ENCODE measurements at regions not wholly inside any gene's neighbourhood (a gene's known extent, or its start where the extent isn't known, plus 50 kb on each side); places are given as distances from the start of the nearest gene placed in this dataset.

- ChIA-PET POLR2A (no interaction called here), CTCF (no interaction called here)
- Mint-ChIP-seq H3K4me3 (no peak overlapping the region), H3K27ac (no peak overlapping the region), H3K36me3 (no peaks in the 10 kb centered on the region), H3K9me3 (peaks cover 11% of the 10 kb centered on the region), H3K4me1 (peaks cover 30% of the 10 kb centered on the region), H3K27me3 (ENCODE audit: low read depth) (no peaks in the 10 kb centered on the region)
- no peak for ATAC-seq
- no peak for TF ChIP-seq SOX15 (CRISPR knock-in tag; IDR thresholded peaks at IDR 0.05)
- no peak for TF ChIP-seq SMAD3 (CRISPR knock-in tag; IDR thresholded peaks at IDR 0.05; ENCODE audit: borderline replicate concordance)
- TF ChIP-seq ZMAT4 (CRISPR knock-in tag; IDR thresholded peaks at IDR 0.05), result no peak
- no peak for TF ChIP-seq NFYB (CRISPR knock-in tag; conservative IDR thresholded peaks at IDR 0.05; ENCODE audit: low read depth)
- TF ChIP-seq MYBL2 (CRISPR knock-in tag; IDR thresholded peaks at IDR 0.05), result no peak
- TF ChIP-seq JUN (CRISPR knock-in tag; IDR thresholded peaks at IDR 0.05), result no peak
- no peak for TF ChIP-seq ESRRA (CRISPR knock-in tag; IDR thresholded peaks at IDR 0.05; ENCODE audit: borderline replicate concordance)
- no peak for TF ChIP-seq SP1 (CRISPR knock-in tag; conservative IDR thresholded peaks at IDR 0.05)
- no peak for TF ChIP-seq CBFB (CRISPR knock-in tag; IDR thresholded peaks at IDR 0.05; ENCODE audit: low read depth)
- no peak for TF ChIP-seq ZNF423 (CRISPR knock-in tag; IDR thresholded peaks at IDR 0.05)
- DNase-seq (ENCODE audit: low spot score), result no peak
Measured at GRCh38 chr3:70829092-70829491, 516.7 kb upstream of the MDFIC2 start.

- Mint-ChIP-seq H3K4me1 (peaks cover 32% of the 10 kb centered on the region), H3K27me3 (ENCODE audit: low read depth) (no peaks in the 10 kb centered on the region), H3K4me3 (no peak overlapping the region), H3K27ac (no peak overlapping the region), H3K9me3 (peaks cover 8% of the 10 kb centered on the region), H3K36me3 (no peaks in the 10 kb centered on the region)
- ATAC-seq (no peak), DNase-seq (ENCODE audit: low spot score) (no peak)
- POLR2A ChIA-PET, result no interaction called here
- CTCF ChIA-PET, result no interaction called here
- no peak for TF ChIP-seq ZNF396 (CRISPR knock-in tag; IDR thresholded peaks at IDR 0.05; ENCODE audit: borderline replicate concordance)
- TF ChIP-seq ZNF121 (CRISPR knock-in tag; IDR thresholded peaks at IDR 0.05), result no peak
- TF ChIP-seq ERG (CRISPR knock-in tag; IDR thresholded peaks at IDR 0.05), result no peak
- no peak for TF ChIP-seq STAT6 (CRISPR knock-in tag; conservative IDR thresholded peaks at IDR 0.05; ENCODE audit: low read depth)
- TF ChIP-seq FOXP1 (CRISPR knock-in tag; IDR thresholded peaks at IDR 0.05; ENCODE audit: borderline replicate concordance), result no peak
- TF ChIP-seq ZMAT4 (CRISPR knock-in tag; IDR thresholded peaks at IDR 0.05), result no peak
- TF ChIP-seq ZBTB21 (CRISPR knock-in tag; IDR thresholded peaks at IDR 0.05; ENCODE audit: borderline replicate concordance), result no peak
- TF ChIP-seq RELA (CRISPR knock-in tag; IDR thresholded peaks at IDR 0.05; ENCODE audit: borderline replicate concordance), result no peak
- no peak for TF ChIP-seq AR (CRISPR knock-in tag; IDR thresholded peaks at IDR 0.05)
- no peak for TF ChIP-seq ZNF317 (CRISPR knock-in tag; IDR thresholded peaks at IDR 0.05; ENCODE audit: borderline replicate concordance, low read depth)
- TF ChIP-seq ATF6 (CRISPR knock-in tag; IDR thresholded peaks at IDR 0.05), result no peak
- no peak for TF ChIP-seq PRDM15 (CRISPR knock-in tag; IDR thresholded peaks at IDR 0.05)
Measured at GRCh38 chr3:70824773-70825172, 512.3 kb upstream of the MDFIC2 start.

All from WTC11 (cell line).